ENCODE measurements at regions not wholly inside any gene's neighbourhood (a gene's known extent, or its start where the extent isn't known, plus 50 kb on each side); places are given as distances from the start of the nearest gene placed in this dataset.
"Not testable (repeated sequence)": the region's sequence is repeated elsewhere in the genome, so short reads cannot be mapped to it uniquely, and the experiment has no call there.

DNA sequence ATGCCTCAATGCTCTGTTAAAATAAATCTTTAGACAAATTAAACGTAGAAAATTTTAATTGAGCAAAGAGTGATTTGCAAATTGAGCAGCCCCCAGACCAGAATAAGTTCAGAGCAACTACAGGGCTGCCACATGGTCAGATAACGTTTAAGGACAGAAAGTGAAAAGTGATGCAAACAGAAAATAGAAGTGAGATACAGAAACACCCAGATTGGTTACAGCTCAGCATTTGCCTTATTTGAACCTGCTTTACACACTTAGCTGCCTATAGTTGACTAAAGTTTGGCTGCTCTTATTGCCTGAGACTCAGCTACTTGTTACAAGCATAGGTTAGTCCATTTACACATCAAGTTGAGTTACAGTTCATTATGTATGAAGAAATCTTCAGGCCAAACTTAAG is 1800.8 kb upstream of the PCDH10 start:
- Histone ChIP-seq H3K36me3 (no peaks in the 10 kb centered on the region), H3K27me3 (no peaks in the 10 kb centered on the region), H3K9me3 (no peaks in the 10 kb centered on the region), H3K4me3 (no peak overlapping the region), H3K4me1 (no peaks in the 10 kb centered on the region), H3K27ac (no peak overlapping the region)
- TF ChIP-seq POLR2AphosphoS5 (IDR thresholded peaks at IDR 0.05) (no peak), POLR2A (IDR thresholded peaks at IDR 0.05) (no peak)
- TF ChIP-seq, protein P1, sequence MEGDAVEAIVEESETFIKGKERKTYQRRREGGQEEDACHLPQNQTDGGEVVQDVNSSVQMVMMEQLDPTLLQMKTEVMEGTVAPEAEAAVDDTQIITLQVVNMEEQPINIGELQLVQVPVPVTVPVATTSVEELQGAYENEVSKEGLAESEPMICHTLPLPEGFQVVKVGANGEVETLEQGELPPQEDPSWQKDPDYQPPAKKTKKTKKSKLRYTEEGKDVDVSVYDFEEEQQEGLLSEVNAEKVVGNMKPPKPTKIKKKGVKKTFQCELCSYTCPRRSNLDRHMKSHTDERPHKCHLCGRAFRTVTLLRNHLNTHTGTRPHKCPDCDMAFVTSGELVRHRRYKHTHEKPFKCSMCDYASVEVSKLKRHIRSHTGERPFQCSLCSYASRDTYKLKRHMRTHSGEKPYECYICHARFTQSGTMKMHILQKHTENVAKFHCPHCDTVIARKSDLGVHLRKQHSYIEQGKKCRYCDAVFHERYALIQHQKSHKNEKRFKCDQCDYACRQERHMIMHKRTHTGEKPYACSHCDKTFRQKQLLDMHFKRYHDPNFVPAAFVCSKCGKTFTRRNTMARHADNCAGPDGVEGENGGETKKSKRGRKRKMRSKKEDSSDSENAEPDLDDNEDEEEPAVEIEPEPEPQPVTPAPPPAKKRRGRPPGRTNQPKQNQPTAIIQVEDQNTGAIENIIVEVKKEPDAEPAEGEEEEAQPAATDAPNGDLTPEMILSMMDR (IDR thresholded peaks at IDR 0.05) = no peak
- intact Hi-C loops (cut with DNase I; ENCODE audit: low total_unique reads) = loop anchor here (5.0 kb wide), 1 partner anchor 761 kb away; no protein-coding TSS in a partner anchor
- no peak for DNase-seq (ENCODE audit: low spot score in 2 of 2)

DNA sequence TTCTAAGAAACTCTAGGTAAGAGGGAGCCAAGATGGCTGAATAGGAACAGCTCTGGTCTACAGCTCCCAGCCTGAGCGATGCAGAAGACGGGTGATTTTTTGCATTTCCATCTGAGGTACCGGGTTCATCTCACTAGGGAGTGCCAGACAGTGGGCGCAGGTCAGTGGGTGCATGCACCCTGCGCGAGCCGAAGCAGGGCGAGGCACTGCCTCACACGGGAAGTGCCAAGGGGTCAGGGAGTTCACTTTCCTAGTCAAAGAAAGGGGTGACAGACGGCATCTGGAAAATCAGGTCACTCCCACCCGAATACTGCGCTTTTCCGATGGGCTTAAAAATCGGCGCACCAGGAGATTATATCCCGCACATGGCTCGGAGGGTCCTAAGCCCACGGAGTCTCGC is 1796.7 kb upstream of the PCDH10 start:
- intact Hi-C loops (cut with DNase I; ENCODE audit: low total_unique reads); DNase-seq (ENCODE audit: low spot score in 2 of 2); H3K4me1 ChIP-seq; H3K9me3 ChIP-seq; H3K27me3 ChIP-seq; H3K27ac ChIP-seq; H3K36me3 ChIP-seq; H3K4me3 ChIP-seq: not testable (repeated sequence)

DNA sequence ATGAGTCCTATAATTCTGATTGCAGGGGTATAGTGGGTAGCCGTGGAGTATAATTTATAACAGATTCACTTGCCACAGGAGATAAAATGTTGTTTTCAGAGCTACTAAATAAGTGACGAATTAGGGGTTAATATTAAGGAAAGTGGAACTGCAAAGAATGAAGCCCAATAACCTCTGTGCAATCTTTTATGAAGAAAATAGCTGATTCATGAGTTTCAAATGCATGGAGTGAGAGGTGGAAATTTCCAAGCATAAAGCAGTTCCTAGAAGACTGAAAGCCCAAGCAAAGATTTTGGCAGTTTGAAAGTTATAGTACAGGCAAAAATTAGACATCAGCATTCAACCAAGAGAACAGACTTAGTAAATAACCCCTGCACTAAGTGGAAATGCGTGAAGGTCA is 1782.4 kb upstream of the PCDH10 start:
- H3K36me3 ChIP-seq = no peaks in the 10 kb centered on the region
- no peak overlapping the region for H3K27ac ChIP-seq
- H3K27me3 ChIP-seq = no peaks in the 10 kb centered on the region
- H3K9me3 ChIP-seq = no peaks in the 10 kb centered on the region
- DNase-seq (ENCODE audit: low spot score in 2 of 2) = no peak
- H3K4me1 ChIP-seq = no peaks in the 10 kb centered on the region
- no peak for TF ChIP-seq POLR2A (IDR thresholded peaks at IDR 0.05)
- TF ChIP-seq, protein P1 (IDR thresholded peaks at IDR 0.05) = no peak
- TF ChIP-seq POLR2AphosphoS5 (IDR thresholded peaks at IDR 0.05) = no peak
- H3K4me3 ChIP-seq = no peak overlapping the region
- intact Hi-C loops (cut with DNase I; ENCODE audit: low total_unique reads) = no loop called here

DNA sequence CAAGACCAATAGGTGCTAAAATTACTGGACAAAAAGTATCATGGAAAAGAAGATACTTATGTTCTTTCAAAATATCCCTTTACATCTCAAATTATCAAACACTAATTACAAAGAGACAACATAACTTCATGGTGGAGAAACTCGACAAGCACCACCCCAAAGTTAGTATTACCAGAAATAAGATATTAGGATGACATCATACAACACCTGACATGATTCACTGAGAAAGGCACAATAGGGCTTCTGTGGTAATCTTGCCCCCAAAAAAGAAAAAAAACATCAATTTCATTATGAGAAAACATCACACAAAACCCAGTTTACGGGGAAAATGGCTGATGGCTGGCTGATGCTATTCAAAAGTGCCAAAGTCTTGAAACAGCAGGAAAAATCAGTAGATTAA is 1781.7 kb upstream of the PCDH10 start:
- Histone ChIP-seq H3K27ac (no peak overlapping the region), H3K4me1 (no peaks in the 10 kb centered on the region), H3K9me3 (no peaks in the 10 kb centered on the region), H3K36me3 (no peaks in the 10 kb centered on the region), H3K27me3 (no peaks in the 10 kb centered on the region), H3K4me3 (no peak overlapping the region)
- intact Hi-C loops (cut with DNase I; ENCODE audit: low total_unique reads) = no loop called here
- TF ChIP-seq POLR2AphosphoS5 (IDR thresholded peaks at IDR 0.05) = no peak
- no peak for TF ChIP-seq POLR2A (IDR thresholded peaks at IDR 0.05)
- TF ChIP-seq, protein P1 (IDR thresholded peaks at IDR 0.05) = no peak
- no peak for DNase-seq (ENCODE audit: low spot score in 2 of 2)

DNA sequence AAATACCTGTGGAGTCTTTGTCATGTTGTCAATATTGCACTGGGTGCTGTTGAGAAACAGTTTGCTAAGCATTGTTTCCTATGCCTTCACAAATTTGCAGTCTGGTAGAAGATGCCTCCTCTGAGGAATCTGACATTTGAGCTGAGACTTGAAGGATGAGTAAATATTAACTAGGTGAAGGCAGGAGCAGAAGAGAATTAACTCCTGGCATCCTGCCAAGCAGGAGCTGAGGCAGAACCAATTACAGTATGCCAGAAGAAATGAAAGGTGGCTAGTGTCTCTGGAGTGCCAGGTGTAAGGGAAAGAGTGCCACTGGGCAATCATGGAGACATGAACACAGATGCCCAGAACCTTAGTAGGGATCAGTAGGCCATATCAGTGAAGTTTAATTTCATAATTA is 1778.2 kb upstream of the PCDH10 start:
- H3K4me1 ChIP-seq = no peaks in the 10 kb centered on the region
- H3K4me3 ChIP-seq = no peak overlapping the region
- TF ChIP-seq, protein P1 (IDR thresholded peaks at IDR 0.05) = no peak
- TF ChIP-seq POLR2AphosphoS5 (IDR thresholded peaks at IDR 0.05) (no peak), POLR2A (IDR thresholded peaks at IDR 0.05) (no peak)
- DNase-seq (ENCODE audit: low spot score in 2 of 2) = no peak
- no peaks in the 10 kb centered on the region for H3K36me3 ChIP-seq
- H3K27me3 ChIP-seq = no peaks in the 10 kb centered on the region
- intact Hi-C loops (cut with DNase I; ENCODE audit: low total_unique reads) = no loop called here
- no peaks in the 10 kb centered on the region for H3K9me3 ChIP-seq
- no peak overlapping the region for H3K27ac ChIP-seq

DNA sequence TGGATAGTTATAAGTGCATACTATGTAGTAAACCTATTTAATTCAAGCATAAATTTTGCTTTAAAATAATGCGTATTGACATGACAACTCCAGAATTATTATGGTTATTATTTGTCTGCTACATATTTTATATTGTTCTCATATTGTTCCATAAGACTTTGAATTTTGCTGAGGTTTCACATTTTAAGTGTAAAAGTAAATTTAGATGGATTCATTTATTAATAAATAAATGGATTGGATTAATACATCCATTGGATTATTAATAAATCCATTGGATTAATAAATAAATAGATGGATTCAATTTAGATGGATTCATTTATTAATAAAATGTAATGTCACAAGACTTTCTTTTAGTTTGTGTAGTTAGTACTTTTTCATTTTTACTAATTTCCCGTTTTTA is 1768.0 kb upstream of the PCDH10 start:
- Histone ChIP-seq H3K4me1 (no peaks in the 10 kb centered on the region), H3K27ac (no peak overlapping the region), H3K36me3 (no peaks in the 10 kb centered on the region), H3K4me3 (no peak overlapping the region), H3K27me3 (no peaks in the 10 kb centered on the region), H3K9me3 (no peaks in the 10 kb centered on the region)
- no peak for TF ChIP-seq POLR2A (IDR thresholded peaks at IDR 0.05)
- TF ChIP-seq POLR2AphosphoS5 (IDR thresholded peaks at IDR 0.05) = no peak
- TF ChIP-seq, protein P1 (IDR thresholded peaks at IDR 0.05) = no peak
- intact Hi-C loops (cut with DNase I; ENCODE audit: low total_unique reads) = no loop called here
- DNase-seq (ENCODE audit: low spot score in 2 of 2) = no peak
